Prostate gland (tissue), 2 donors: ENCODE measurements at regions not wholly inside any gene's neighbourhood (a gene's known extent, or its start where the extent isn't known, plus 50 kb on each side); places are given as distances from the start of the nearest gene placed in this dataset.

Experiments used
- POLR2A ChIP-seq: fragments of 450-650 bp; IDR thresholded peaks from one replicate; pipeline ENCODE4 v1.6.1; 2016; ENCODE audit warnings: antibody characterized with exemption, mild to moderate bottlenecking
- TF ChIP-seq, protein P1 (sequence below), 4 experiments: fragments of 200-600 bp in 2 of 4; fragments of 450-650 bp in 2 of 4; sonication (generic) in 2 of 4; IDR thresholded peaks; 1 replicate in 3 of 4; 2 replicates in 1 of 4; pipeline ENCODE4 v1.5.1; 2016 to 2019; ENCODE audit warnings: antibody characterized with exemption in 4 of 4, mild to moderate bottlenecking in 2 of 4, moderate library complexity in 2 of 4

DNA sequence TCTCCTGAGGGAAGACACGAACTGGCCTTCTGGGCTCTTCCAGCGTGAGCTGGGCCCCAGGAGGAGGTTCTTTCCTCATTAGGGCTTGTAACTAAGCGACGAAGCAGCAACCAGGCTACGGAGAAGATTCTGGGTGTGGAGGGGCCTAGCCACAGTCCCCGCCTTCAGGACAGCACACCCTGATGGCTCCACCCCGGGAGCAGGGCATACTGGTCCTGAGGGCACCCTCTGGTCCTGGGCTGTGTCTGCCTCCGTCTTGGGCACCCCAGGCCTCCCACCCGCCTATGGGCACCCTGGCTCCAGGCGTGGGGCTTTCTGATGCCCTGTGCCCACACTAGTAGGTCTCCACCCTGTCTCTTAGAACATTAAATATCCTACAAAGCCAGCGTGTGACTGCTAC lies 136.4 kb downstream of the OLFM1 start:
- no peak for TF ChIP-seq POLR2A
- TF ChIP-seq, protein P1, sequence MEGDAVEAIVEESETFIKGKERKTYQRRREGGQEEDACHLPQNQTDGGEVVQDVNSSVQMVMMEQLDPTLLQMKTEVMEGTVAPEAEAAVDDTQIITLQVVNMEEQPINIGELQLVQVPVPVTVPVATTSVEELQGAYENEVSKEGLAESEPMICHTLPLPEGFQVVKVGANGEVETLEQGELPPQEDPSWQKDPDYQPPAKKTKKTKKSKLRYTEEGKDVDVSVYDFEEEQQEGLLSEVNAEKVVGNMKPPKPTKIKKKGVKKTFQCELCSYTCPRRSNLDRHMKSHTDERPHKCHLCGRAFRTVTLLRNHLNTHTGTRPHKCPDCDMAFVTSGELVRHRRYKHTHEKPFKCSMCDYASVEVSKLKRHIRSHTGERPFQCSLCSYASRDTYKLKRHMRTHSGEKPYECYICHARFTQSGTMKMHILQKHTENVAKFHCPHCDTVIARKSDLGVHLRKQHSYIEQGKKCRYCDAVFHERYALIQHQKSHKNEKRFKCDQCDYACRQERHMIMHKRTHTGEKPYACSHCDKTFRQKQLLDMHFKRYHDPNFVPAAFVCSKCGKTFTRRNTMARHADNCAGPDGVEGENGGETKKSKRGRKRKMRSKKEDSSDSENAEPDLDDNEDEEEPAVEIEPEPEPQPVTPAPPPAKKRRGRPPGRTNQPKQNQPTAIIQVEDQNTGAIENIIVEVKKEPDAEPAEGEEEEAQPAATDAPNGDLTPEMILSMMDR (IDR thresholded peaks at IDR 0.05), result no peak
